PC-3 (cell line): ENCODE measurements at regions not wholly inside any gene's neighbourhood (a gene's known extent, or its start where the extent isn't known, plus 50 kb on each side); places are given as distances from the start of the nearest gene placed in this dataset.

Experiments
- ATAC-seq: fragments of 200-7000 bp; cut with Tn5 transposase; 2 replicates; pipeline ENCODE4 v1.9.1; 2020; ENCODE audit warnings: mild to moderate bottlenecking, moderate library complexity
- BruUV-seq: library from RNA; stranded (reverse); fragments of 400-500 nt; replicated peaks from 2 replicates; lab custom pipeline; 2021; lab: Mats Ljungman, UMichigan
- CTCF ChIA-PET: fragments of 300-600 bp; sonication (Branson Sonifier 250); formaldehyde crosslinking; loops from one replicate; lab custom pipeline; 2022; ENCODE audit warnings: antibody characterized with exemption; lab: Charles Lee
- POLR2A ChIA-PET: fragments of 300-600 bp; sonication (Branson Sonifier 250); formaldehyde crosslinking; loops from one replicate; lab custom pipeline; 2022; ENCODE audit warnings: antibody characterized with exemption; ENCODE audit not compliant: unreplicated experiment; lab: Charles Lee
- DNase-seq: peaks from one replicate; pipeline ENCODE4 v3.0.0-alpha.2; 2015
- H2AFZ ChIP-seq: fragments of 300-600 bp; sonication (generic); 2 replicates; pipeline ENCODE4 v1.6.0; 2016; ENCODE audit warnings: antibody characterized with exemption, low read length
- H3F3A ChIP-seq: fragments of 300-600 bp; sonication (generic); one replicate; pipeline ENCODE4 v1.6.0; 2017; ENCODE audit warnings: antibody characterized with exemption, low read length, control low read depth, mild to moderate bottlenecking; ENCODE audit not compliant: unreplicated experiment
- H3K27ac ChIP-seq: fragments of 300-600 bp; sonication (generic); 2 replicates; pipeline ENCODE4 v1.5.1; 2016; ENCODE audit warnings: mild to moderate bottlenecking, low read length
- H3K27me3 ChIP-seq: fragments of 300-600 bp; sonication (generic); 2 replicates; pipeline ENCODE4 v1.6.1; 2016; ENCODE audit warnings: low read length, mixed read lengths
- H3K36me3 ChIP-seq: fragments of 300-600 bp; sonication (generic); 2 replicates; pipeline ENCODE4 v1.6.1; 2016; ENCODE audit warnings: low read depth, mixed run types, low read length, mixed read lengths
- H3K4me1 ChIP-seq: fragments of 300-600 bp; sonication (generic); 2 replicates; pipeline ENCODE4 v1.5.1; 2016; ENCODE audit warnings: low read length; ENCODE audit not compliant: insufficient read depth
- H3K4me2 ChIP-seq: fragments of 300-600 bp; sonication (generic); 2 replicates; pipeline ENCODE4 v1.6.0; 2016; ENCODE audit warnings: low read length
- H3K4me3 ChIP-seq: fragments of 300-600 bp; sonication (generic); 2 replicates; pipeline ENCODE4 v1.5.1; 2016; ENCODE audit warnings: mild to moderate bottlenecking, low read length, mixed read lengths
- H3K79me2 ChIP-seq: fragments of 300-600 bp; sonication (generic); 2 replicates; pipeline ENCODE4 v1.6.1; 2017; ENCODE audit warnings: low read length, mixed read lengths
- H3K9ac ChIP-seq: fragments of 300-600 bp; sonication (generic); 2 replicates; pipeline ENCODE4 v1.6.0; 2016; ENCODE audit warnings: mild to moderate bottlenecking, low read length
- H3K9me2 ChIP-seq: fragments of 300-600 bp; sonication (generic); replicated peaks from 2 replicates; pipeline ENCODE4 v1.6.1; 2016; ENCODE audit warnings: mixed run types, low read length, mixed read lengths
- H3K9me3 ChIP-seq: fragments of 300-600 bp; sonication (generic); 2 replicates; pipeline ENCODE4 v1.6.1; 2016; ENCODE audit warnings: low read length, mixed read lengths
- H4K20me1 ChIP-seq: fragments of 300-600 bp; sonication (generic); 2 replicates; pipeline ENCODE4 v1.6.1; 2016; ENCODE audit warnings: low read length, mixed read lengths
- CTCF ChIP-seq: fragments of 300-600 bp; sonication (generic); conservative IDR thresholded peaks from 2 replicates; pipeline ENCODE4 v1.5.1; 2017; ENCODE audit warnings: antibody characterized with exemption, low read depth, mild to moderate bottlenecking, low read length
- EZH2 ChIP-seq: fragments of 300-600 bp; sonication (generic); IDR thresholded peaks from one replicate; pipeline ENCODE4 v1.6.1; 2017; ENCODE audit warnings: antibody characterized with exemption, mild to moderate bottlenecking, low read length; ENCODE audit not compliant: unreplicated experiment
- EZH2phosphoT487 ChIP-seq: fragments of 300-600 bp; sonication (generic); IDR thresholded peaks from 2 replicates; pipeline ENCODE4 v1.6.1; 2018; ENCODE audit warnings: mild to moderate bottlenecking, antibody characterized with exemption, low read length, borderline replicate concordance
- intact Hi-C: fragments of 100-400 bp; cut with micrococcal nuclease; formaldehyde crosslinking; loops from 2 replicates; pipeline ENCODE4 v1.9.0; 2023

- no peak overlapping the region for H3K9ac ChIP-seq
- no peaks in the 10 kb centered on the region for H3K4me1 ChIP-seq
- no peak overlapping the region for H2AFZ ChIP-seq
- TF ChIP-seq CTCF, result no peak
- TF ChIP-seq EZH2, result no peak
- no peak for TF ChIP-seq EZH2phosphoT487
- BruUV-seq, result no TSS peak
- H3K9me3 ChIP-seq, result no peaks in the 10 kb centered on the region
- H3K9me2 ChIP-seq, result no peaks in the 10 kb centered on the region
- ATAC-seq (no peak), DNase-seq (no peak)
- no peak overlapping the region for H3K4me3 ChIP-seq
- peaks cover 50% of the 10 kb centered on the region for H3K27me3 ChIP-seq
- no peak overlapping the region for H3K4me2 ChIP-seq
- no peaks in the 10 kb centered on the region for H4K20me1 ChIP-seq
- CTCF ChIA-PET, result no interaction called here
- H3K79me2 ChIP-seq, result no peaks in the 10 kb centered on the region
- H3K36me3 ChIP-seq, result no peaks in the 10 kb centered on the region
- H3K27ac ChIP-seq, result no peak overlapping the region
- POLR2A ChIA-PET, result no interaction called here
- intact Hi-C loops, result no loop called here
- no peaks in the 10 kb centered on the region for H3F3A ChIP-seq
These were observed 753.4 kb upstream of the MMS22L start for GRCh38 chr6:98036344-98036923.

GRCh38 chr6:98037571-98037970 is 754.6 kb upstream of the MMS22L start:
- H3K9me2 ChIP-seq, result no peaks in the 10 kb centered on the region
- H3K79me2 ChIP-seq, result no peaks in the 10 kb centered on the region
- H3K27me3 ChIP-seq, result peaks cover 60% of the 10 kb centered on the region
- H3K4me2 ChIP-seq, result no peak overlapping the region
- ATAC-seq, result no peak
- H3K9ac ChIP-seq, result no peak overlapping the region
- CTCF ChIA-PET, result no interaction called here
- no peaks in the 10 kb centered on the region for H4K20me1 ChIP-seq
- no peaks in the 10 kb centered on the region for H3K9me3 ChIP-seq
- H3K27ac ChIP-seq, result no peak overlapping the region
- no peak overlapping the region for H3K4me3 ChIP-seq
- H3F3A ChIP-seq, result no peaks in the 10 kb centered on the region
- TF ChIP-seq CTCF (no peak), EZH2phosphoT487 (no peak), EZH2 (no peak)
- POLR2A ChIA-PET, result no interaction called here
- peak; percentile 12 for DNase-seq
- intact Hi-C loops, result no loop called here
- no peak overlapping the region for H2AFZ ChIP-seq
- H3K36me3 ChIP-seq, result no peaks in the 10 kb centered on the region
- BruUV-seq, result no TSS peak
- no peaks in the 10 kb centered on the region for H3K4me1 ChIP-seq

GRCh38 chr6:98039443-98039842 is 756.4 kb upstream of the MMS22L start:
- H3F3A ChIP-seq, result no peaks in the 10 kb centered on the region
- no TSS peak for BruUV-seq
- POLR2A ChIA-PET, result no interaction called here
- CTCF ChIA-PET, result no interaction called here
- no peak overlapping the region for H3K9ac ChIP-seq
- no peak overlapping the region for H3K4me3 ChIP-seq
- H3K9me2 ChIP-seq, result no peaks in the 10 kb centered on the region
- DNase-seq, result no peak
- H3K9me3 ChIP-seq, result no peaks in the 10 kb centered on the region
- H3K36me3 ChIP-seq, result no peaks in the 10 kb centered on the region
- no peaks in the 10 kb centered on the region for H3K79me2 ChIP-seq
- no peak for TF ChIP-seq CTCF
- TF ChIP-seq EZH2, result no peak
- TF ChIP-seq EZH2phosphoT487, result no peak
- H3K4me2 ChIP-seq, result no peak overlapping the region
- H3K27ac ChIP-seq, result no peak overlapping the region
- no peak overlapping the region for H2AFZ ChIP-seq
- H4K20me1 ChIP-seq, result no peaks in the 10 kb centered on the region
- no peaks in the 10 kb centered on the region for H3K4me1 ChIP-seq
- intact Hi-C loops, result no loop called here
- no peak for ATAC-seq
- H3K27me3 ChIP-seq, result peaks cover 61% of the 10 kb centered on the region
